GM18505 (cell line): ENCODE measurements at regions not wholly inside any gene's neighbourhood (a gene's known extent, or its start where the extent isn't known, plus 50 kb on each side); places are given as distances from the start of the nearest gene placed in this dataset.

Experiments used
- ATAC-seq: cut with Tn5 transposase; IDR thresholded peaks from one replicate; pipeline ENCODE4 v1.9.1; 2021; ENCODE audit not compliant: unreplicated experiment
- POLR2A ChIP-seq: IDR thresholded peaks from 4 replicates; pipeline ENCODE4 v1.6.1; 2011; ENCODE audit warnings: borderline replicate concordance; ENCODE audit not compliant: insufficient read depth, insufficient read length; ENCODE audit errors: extremely low read depth

DNA sequence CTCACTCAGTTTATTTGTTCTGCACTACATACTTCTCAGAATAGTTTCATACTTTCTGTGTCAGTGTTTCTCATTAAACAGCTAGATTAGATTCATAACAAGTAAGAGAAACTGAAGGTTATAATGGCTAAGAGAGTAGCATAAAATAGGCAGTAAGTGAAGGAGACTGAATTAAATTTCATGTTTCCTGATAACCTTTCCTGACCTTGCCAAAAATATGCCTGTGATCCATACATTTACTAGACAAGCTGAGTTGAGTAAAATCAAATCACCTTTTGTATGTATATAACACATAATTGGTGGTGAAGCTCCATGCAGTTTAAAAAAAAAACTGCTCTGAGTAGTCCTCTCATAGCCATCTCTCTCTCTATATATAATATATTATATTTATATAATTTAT, 545.3 kb upstream of the PCDH20 start:
- no peak for TF ChIP-seq POLR2A
- ATAC-seq, result no peak

DNA sequence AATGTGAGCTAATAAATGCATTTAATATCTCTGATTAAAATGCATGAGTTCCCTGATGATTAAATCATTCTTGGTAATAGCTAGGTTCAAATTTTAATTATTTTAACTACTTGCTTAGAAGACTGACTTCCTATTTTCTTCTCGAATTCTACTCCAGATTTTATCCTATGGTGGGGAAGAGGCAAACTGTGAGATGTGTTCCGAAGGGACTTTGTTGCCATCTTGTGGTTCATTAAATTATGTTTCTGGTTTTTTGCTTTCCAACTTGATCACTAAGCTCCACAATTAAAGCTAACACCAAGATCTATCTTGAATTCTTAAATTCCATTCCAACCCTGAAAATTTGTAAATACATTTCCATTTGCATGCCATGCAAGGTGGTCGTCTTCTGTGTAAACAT, 538.4 kb upstream of the PCDH20 start:
- ATAC-seq, result no peak
- no peak for TF ChIP-seq POLR2A

DNA sequence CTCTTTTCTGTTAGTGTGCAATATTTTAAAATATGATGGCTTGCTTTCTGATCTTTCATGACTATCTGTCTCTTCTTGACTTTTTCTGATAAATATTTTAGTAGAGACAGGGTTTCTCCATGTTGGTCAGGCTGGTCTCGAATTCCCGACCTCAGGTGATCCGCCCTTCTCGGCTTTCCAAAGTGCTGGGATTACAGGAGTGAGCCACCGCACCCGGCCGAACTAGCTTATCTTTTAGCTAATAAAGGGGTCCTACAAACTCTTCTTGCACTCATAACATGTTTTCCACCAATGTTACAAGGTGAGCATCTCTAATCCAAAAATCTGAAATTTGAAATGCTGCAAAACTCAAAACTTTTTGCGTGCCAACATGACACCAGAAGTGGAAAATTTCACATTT, 535.2 kb upstream of the PCDH20 start:
- ATAC-seq, result no peak
- TF ChIP-seq POLR2A, result no peak

GRCh38 chr13:61944329-61944929, 528.8 kb upstream of the PCDH20 start:
- no peak for TF ChIP-seq POLR2A
- no peak for ATAC-seq

- no peak for TF ChIP-seq POLR2A
- no peak for ATAC-seq
Measured at GRCh38 chr13:61935710-61936109, 520.1 kb upstream of the PCDH20 start.

DNA sequence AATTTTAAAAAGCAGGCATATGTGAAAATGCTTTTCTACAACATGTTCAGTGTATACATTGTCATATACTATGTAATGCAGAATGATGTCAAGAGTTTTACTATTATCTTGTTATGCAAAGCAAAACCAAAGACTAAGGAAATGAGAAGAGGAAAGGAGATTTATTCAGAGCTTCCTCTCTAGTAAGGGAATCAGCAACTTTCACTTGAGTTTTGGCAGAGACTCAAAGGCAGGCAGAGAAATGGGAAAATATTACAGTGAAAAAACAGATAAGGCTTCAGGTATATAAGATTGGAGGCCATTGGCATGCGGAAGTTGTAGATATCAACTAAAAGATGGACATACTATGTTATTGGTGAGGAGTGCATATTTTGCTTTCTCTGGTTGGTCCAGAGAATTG, 512.0 kb upstream of the PCDH20 start:
- ATAC-seq, result no peak
- no peak for TF ChIP-seq POLR2A

GRCh38 chr13:61918841-61919240, 503.2 kb upstream of the PCDH20 start:
- TF ChIP-seq POLR2A, result no peak
- ATAC-seq, result no peak

GRCh38 chr13:61916483-61916882, 500.8 kb upstream of the PCDH20 start:
- no peak for ATAC-seq
- TF ChIP-seq POLR2A, result no peak

DNA sequence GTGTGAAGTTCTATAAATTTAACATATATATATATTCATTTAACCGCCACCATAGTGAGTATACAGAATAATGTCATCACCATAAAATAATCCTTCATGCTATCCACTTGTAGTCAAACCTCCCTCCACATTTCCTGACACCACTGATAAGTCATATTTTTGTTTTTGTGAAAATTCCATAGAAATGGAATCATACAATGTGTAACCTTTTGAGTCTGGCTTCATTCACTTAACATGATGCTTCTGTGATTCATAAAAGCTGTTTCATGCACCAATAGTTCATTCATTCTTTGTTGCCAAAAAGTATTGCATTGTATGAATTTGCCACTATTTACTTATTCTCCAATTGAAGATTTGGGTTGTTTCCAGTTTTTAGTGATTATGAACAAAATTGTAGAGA, 497.5 kb upstream of the PCDH20 start:
- no peak for ATAC-seq
- no peak for TF ChIP-seq POLR2A

DNA sequence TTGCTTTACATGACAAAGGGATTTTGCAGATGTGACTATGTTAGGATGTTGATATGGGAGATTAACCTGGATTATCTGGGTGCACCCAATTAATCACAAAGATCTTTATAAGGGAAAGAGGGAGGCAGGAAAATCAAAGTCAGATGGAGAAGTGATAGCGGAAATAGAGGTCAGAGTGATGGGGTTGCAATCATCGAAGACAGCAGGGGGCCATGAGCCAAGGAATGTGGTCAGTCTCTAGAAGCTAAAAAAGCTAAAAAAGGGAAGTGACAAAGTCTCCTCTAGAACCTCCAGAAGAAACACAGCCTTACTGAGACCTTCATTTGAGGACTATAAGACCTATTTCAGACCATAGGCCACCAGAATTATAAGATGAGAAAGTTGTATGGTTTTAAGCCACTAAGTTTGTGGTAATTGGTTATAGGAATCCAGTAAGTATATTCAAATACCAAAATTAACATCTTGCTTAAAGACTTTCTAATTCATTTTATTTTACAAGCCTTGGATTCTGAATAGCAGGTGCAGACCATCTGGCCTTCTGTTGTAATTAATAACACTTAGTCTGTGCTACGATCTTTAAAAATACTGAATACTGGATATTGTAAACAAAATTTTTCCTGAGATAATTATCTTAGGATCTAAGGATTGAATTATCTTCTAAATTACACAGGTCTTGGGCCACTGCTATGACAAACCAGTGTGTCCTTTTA, 493.4 kb upstream of the PCDH20 start:
- no peak for ATAC-seq
- TF ChIP-seq POLR2A, result no peak

DNA sequence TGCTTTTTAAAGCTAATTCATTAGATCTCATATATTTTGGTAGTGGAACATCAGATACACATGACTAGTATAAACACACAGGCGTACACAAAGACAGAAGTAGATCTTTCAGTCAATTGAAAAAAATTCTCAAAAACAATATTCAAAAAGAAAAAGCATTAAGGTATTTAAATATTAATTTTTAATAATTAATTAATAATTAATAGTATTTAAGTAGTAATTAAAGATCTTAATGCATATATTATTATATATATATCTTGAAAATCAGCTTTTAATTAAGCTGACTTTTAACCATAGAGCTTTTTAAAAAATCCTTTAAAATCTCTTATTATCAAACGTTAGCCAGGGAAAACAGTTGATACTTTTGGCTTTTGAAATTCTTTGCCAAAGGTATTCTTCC, 489.4 kb upstream of the PCDH20 start:
- no peak for ATAC-seq
- TF ChIP-seq POLR2A, result no peak

GRCh38 chr13:61901946-61902541, 486.4 kb upstream of the PCDH20 start:
- no peak for ATAC-seq
- no peak for TF ChIP-seq POLR2A

GRCh38 chr13:61900033-61900432, 484.4 kb upstream of the PCDH20 start:
- no peak for ATAC-seq
- no peak for TF ChIP-seq POLR2A

GRCh38 chr13:61898207-61898606, 482.6 kb upstream of the PCDH20 start:
- TF ChIP-seq POLR2A, result no peak
- ATAC-seq, result no peak

DNA sequence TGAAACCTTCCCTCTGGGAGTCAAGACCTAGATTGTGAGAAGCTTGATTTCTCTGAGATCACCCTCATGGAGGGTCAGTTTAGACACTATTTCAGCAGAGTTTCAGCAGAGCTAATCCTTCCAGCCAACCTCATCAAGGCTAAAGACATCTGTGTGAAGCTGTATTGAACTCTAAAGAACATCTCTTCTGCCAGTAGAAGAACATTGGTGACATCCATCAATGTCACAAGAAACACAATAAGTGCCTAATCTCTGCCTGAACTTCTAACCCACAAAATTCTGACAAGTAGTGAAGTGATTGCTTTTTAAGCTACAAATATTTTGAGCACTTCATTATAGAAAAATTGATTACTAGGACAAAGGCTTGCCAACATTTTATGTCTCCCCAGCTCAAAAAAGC, 475.8 kb upstream of the PCDH20 start:
- ATAC-seq, result no peak
- no peak for TF ChIP-seq POLR2A

- no peak for TF ChIP-seq POLR2A
- no peak for ATAC-seq
Measured at GRCh38 chr13:61884830-61885229, 469.2 kb upstream of the PCDH20 start.
